ENCODE measurements at regions not wholly inside any gene's neighbourhood (a gene's known extent, or its start where the extent isn't known, plus 50 kb on each side); places are given as distances from the start of the nearest gene placed in this dataset.

DNA sequence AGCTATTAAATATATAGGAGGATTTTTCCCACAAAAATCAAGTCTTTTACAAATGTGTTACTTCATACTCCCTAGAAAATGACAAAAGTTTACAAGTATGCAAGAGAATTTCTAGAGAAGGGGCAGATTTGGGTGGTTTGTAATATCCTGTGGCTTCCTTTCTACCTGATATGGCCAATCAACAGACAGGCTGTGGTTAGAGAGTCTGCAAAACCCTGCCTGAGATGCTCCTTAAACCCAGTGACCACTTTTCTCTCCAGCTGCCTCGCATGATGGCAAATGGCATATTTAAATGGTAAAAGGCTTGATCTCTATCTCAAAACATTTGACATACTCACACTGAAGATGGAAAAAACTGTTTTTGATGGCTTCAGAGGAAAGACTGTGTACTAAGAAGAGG, 550.1 kb upstream of the ZNF462 start:
- TF ChIP-seq, protein P1, sequence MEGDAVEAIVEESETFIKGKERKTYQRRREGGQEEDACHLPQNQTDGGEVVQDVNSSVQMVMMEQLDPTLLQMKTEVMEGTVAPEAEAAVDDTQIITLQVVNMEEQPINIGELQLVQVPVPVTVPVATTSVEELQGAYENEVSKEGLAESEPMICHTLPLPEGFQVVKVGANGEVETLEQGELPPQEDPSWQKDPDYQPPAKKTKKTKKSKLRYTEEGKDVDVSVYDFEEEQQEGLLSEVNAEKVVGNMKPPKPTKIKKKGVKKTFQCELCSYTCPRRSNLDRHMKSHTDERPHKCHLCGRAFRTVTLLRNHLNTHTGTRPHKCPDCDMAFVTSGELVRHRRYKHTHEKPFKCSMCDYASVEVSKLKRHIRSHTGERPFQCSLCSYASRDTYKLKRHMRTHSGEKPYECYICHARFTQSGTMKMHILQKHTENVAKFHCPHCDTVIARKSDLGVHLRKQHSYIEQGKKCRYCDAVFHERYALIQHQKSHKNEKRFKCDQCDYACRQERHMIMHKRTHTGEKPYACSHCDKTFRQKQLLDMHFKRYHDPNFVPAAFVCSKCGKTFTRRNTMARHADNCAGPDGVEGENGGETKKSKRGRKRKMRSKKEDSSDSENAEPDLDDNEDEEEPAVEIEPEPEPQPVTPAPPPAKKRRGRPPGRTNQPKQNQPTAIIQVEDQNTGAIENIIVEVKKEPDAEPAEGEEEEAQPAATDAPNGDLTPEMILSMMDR (IDR thresholded peaks at IDR 0.05; ENCODE audit: borderline replicate concordance, extremely low read depth, low read length, poor library complexity, severe bottlenecking): no peak
- TF ChIP-seq EZH2 (IDR thresholded peaks at IDR 0.05; ENCODE audit: borderline replicate concordance, low read depth, low read length, severe bottlenecking): no peak

Data from DND-41 (cell line).